C4-2B (cell line): ENCODE measurements at regions not wholly inside any gene's neighbourhood (a gene's known extent, or its start where the extent isn't known, plus 50 kb on each side); places are given as distances from the start of the nearest gene placed in this dataset.
"Not testable (repeated sequence)": the region's sequence is repeated elsewhere in the genome, so short reads cannot be mapped to it uniquely, and the experiment has no call there.

ENCODE experiments used
- H3K27ac ChIP-seq: fragments of 450-650 bp; 2 replicates; pipeline ENCODE4 v1.5.1; 2017
- CTCF ChIP-seq: fragments of 450-650 bp; conservative IDR thresholded peaks from 2 replicates; pipeline ENCODE4 v1.5.1; 2017; ENCODE audit warnings: mild to moderate bottlenecking
- ZFX ChIP-seq: fragments of 450-650 bp; IDR thresholded peaks from 2 replicates; pipeline ENCODE4 v1.6.1; 2017

- no peak overlapping the region for H3K27ac ChIP-seq
- no peak for TF ChIP-seq CTCF
- no peak for TF ChIP-seq ZFX
These were observed 143.2 kb downstream of the BMP15 start for GRCh38 chrX:51053741-51054140.

- H3K27ac ChIP-seq = no peak overlapping the region
- TF ChIP-seq ZFX (no peak), CTCF (no peak)
These were observed 187.5 kb downstream of the BMP15 start for GRCh38 chrX:51098046-51098445.

DNA sequence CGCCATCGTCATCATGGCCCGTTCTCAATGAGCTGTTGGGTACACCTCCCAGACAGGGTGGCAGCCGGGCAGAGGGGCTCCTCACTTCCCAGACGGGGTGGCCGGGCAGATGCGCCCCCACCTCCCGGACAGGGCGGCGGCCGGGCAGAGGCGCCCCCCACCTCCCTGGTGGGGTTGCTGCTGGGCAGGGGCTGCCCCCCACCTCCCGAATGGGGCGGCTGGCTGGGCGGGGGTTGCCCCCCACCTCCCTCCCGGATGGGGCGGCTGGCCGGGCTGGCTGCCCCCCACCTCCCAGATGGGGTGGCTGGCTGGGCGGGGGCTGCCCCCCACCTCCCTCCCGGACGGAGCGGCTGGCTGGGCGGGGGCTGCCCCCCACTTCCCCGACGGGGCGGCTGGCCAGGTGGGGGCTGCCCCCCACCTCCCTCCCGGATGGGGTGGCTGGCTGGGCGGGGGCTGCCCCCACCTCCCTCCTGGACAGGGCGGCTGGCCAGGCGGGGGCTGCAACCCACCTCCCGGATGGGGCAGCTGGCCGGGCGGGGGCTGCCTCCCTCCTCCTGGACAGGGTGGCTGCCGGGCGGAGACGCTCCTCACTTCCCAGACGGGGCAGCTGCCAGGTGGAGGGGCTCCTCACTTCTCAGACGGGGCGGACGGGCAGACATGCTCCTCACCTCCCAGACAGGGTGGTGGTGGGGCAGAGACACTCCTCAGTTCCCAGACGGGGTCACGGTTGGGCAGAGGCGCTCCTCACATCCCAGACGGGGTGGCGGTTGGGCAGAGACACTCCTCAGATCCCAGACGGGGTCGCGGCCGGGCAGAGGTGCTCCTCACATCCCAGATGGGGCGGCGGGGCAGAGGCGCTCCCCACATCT, 208.8 kb downstream of the BMP15 start:
- H3K27ac ChIP-seq = not testable (repeated sequence)

DNA sequence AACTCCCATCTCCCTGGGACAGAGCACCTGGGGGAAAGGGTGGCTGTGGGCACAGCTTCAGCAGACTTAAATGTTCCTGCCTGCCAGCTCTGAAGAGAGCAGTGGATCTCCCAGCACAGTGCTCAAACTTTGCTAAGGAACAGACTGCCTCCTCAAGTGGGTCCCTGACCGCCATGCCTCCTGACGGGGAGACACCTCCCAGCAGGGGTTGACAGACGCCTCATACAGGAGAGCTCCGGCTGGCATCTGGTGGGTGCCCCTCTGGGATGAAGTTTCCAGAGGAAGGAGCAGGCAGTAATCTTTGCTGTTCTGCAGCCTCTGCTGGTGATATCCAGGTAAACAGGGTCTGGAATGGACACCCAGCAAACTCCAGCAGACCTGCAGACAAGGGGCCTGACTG, 206.9 kb upstream of the NUDT10 start:
- H3K27ac ChIP-seq = not testable (repeated sequence)

GRCh38 chrX:51144828-51145442, 187.7 kb upstream of the NUDT10 start:
- H3K27ac ChIP-seq = no peak overlapping the region
- TF ChIP-seq CTCF (peak; percentile 77), ZFX (no peak)

DNA sequence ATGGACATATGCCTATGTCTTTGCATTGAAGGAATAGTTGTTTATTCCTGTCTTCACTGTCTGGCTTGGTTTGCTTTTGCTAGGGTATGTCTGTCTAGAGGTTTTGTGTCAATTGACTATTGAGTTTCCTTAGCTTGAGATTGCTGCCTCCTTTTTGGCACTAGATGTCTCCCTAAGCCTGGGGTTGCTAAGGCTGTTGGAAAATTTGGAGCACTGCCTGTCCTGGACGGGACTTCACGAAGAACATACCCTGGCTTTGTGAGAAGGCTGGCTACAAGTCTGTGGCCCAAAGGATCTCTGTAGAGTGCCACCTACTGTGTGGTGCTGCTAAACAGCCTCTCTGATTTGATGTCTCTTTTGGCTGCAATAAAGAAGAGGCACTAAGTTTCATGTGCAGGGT, 183.8 kb upstream of the NUDT10 start:
- TF ChIP-seq CTCF (peak; percentile 45), ZFX (no peak)
- H3K27ac ChIP-seq = no peak overlapping the region

DNA sequence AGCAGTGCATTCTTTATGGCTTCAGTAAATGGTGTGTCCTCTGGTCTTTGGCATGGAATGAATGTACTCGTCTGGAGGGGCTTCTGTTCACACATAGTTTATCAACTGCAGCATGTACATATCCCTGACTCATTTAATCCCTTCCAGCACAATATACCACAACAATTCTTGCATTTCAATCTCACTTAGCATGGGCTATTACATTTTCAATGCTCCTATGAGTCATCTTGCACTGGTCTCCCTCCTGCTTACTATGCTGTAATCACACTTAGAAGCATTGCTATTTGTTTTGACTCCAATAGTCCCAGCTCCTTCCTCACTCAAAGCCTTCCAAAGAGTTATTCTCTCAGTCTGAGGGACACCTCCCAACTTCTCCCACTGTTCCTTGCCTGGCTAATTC, 180.9 kb upstream of the NUDT10 start:
- TF ChIP-seq CTCF (no peak), ZFX (no peak)
- H3K27ac ChIP-seq = no peak overlapping the region

DNA sequence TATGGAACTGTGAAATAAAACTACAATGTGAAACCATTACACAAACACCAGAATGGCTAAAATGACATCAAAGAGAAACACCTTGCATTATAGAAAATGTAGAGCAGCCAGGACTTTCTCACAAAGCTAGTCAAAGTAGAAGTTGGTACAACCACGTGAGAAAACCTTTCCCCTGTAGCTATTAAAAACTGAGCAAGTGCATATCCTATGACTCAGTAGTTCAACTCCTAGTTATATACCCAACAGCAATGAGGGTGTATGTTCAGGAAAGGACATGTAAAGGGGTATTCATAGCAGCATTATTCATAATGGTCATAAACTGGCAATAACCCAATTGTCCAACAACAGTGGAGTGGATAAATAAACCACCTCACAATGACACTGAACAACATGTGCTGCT, 177.5 kb upstream of the NUDT10 start:
- no peak overlapping the region for H3K27ac ChIP-seq
- TF ChIP-seq CTCF = no peak
- TF ChIP-seq ZFX = no peak
